HG02884 (cell line): ENCODE measurements at regions not wholly inside any gene's neighbourhood (a gene's known extent, or its start where the extent isn't known, plus 50 kb on each side); places are given as distances from the start of the nearest gene placed in this dataset.

ENCODE experiments used
- ATAC-seq: cut with Tn5 transposase; IDR thresholded peaks from one replicate; pipeline ENCODE4 v1.9.1; 2021; ENCODE audit warnings: mild to moderate bottlenecking, moderate library complexity; ENCODE audit not compliant: unreplicated experiment

DNA sequence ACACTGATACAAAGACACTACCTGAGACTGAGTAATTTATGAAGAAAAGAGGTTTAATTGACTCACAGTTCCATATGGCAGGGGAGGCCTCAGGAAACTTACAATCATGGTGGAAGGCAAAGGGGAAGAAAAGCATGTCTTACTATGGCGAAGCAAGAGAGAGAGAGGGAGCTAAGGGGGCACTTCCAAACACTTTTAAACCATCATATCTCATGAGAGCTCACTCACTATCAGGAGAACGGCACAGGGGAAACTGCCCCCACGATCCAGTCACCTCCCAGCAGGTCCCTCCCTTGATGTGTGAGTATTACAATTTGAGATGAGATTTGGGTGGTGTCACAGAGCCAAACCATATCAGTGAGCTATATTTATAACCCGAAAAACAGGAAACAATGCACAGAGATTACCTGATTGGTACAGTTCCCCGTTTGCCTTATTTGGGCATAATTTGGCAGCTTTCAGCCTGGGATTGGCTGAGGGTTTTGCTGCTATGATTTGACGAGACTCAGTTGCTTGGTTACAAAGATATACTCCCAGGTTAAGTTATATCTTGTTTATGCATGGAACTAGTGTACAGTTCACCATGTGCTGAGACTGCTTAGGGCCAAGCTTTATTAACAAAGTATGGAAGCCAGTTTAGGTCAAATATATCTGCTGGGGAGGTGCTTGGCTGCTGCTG lies 184.2 kb downstream of the NR2F2 start:
- ATAC-seq: no peak

DNA sequence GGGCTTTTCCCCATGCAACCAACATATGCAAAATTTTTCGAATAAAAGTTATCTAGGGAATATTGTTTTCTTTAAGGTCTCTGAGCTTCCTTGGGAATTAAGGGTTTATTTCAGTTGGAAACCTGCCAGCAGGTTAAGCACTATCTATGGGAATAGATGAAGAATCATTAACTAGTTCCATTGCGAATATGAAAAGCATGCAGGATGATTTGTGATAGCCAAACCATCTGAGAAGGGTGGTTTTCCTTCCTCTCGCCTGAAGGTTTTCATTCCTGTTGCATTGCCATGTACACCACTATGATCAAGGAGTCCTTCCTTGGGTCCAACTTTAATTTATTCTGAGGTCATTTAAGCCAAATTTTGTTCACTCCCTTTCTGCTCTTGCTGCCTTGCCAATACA lies 184.9 kb downstream of the NR2F2 start:
- no peak for ATAC-seq

DNA sequence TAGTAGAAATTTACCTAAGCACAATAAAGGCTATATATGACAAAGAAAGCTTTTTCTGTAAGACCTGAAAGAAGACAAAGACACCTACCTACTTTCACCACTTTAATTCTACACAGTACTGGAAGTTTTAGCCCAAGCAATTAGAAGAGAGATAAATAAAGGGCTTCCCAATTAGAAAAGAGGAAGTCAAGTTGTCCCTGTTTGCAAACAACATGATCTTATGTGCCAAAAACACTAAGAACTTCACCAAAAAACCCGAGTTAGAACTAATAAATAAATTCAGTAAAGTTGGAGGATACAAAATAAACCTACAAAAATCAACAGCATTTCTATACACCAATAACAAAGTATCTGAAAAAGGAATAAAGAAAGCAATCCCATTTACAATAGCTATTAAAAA lies 190.9 kb downstream of the NR2F2 start:
- ATAC-seq: no peak

DNA sequence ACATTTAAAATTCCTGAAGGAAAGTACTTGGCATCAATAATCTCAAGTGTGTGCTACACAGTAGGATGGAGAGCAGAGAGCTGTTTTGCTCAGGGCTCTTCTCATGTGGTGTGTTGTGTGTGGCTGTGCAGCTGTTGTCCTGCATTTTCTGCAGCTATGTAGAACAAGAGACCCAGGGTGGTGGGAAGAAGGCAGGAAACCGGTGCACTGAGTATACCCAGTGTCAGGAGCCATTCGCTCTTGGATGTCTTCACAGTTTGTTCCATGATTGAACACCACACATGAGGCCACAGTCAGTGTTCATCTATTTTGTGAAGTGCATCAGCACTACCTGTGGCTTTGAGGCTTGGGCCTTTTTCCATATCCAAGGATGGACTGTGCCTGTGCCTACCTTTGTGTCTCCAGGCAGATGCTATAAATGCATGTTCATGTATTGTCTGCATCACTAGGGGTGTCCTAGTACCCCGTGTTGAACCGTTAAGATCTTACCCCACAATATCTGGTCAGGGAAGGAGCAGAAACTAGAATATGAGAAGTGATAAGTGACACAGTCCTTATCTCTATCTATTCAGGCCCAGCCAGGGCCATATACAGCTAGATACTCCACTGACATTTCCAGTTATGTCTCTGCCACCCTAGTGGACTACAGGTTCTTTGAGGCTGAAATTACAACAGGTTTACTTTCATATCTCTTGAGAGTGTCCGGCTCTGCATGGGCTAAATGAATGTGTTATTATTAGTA lies 194.3 kb downstream of the NR2F2 start:
- no peak for ATAC-seq

DNA sequence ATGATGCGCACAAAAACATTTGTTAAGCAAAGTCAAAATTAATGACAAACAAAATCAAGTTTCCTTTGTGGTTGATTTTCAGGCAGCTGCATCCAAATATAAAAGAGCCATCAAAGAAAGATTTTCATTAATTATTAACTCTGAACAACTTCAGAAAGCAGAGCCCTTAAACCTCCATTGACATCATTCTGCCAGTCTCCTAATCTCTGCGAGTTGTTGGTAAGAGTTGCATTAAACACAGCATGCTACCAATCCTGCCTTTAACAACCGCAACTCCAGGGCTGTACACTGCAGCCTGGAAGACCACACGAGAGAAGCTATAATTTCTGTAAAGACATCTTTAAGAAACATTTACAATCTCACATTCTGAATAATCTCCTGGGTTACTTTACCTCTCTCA lies 204.6 kb downstream of the NR2F2 start:
- ATAC-seq: no peak

DNA sequence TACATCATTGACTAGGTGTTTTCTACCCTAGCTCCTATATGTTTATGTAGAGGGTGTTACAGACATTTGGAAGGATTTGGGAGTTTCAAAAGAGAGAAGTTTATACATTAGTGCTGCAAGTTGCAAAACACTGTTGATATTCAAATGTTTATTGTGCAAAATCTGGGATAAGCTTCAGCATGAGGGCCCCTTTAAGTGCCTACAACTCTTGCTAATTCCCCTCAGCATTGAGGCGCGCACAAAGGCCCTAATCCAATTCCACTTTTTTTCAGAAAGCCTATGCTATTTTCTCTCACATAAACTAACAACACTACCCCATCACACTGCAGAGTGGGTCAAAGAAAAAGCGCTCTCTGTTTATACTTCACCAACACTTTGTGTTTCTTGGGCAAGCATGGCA lies 208.0 kb downstream of the NR2F2 start:
- ATAC-seq: no peak

DNA sequence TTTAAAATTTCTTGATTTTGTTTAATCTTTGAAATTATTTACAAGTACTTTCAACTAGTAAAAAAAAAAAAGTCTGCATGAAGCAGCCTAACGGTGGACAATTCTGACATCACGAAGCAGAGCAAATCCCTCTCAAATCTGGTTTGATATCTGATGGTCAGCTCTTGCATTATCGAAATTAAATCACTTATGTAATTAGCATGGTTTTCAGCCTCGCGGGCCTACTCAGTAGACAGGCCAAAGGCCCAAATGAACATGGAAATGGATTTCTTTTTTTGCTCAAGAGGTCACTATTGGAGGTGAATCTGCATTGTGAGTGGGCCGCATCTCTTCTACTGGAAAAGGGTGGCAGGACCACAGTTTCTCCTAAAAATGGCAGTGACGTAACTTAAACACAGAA lies 209.8 kb downstream of the NR2F2 start:
- ATAC-seq: no peak

DNA sequence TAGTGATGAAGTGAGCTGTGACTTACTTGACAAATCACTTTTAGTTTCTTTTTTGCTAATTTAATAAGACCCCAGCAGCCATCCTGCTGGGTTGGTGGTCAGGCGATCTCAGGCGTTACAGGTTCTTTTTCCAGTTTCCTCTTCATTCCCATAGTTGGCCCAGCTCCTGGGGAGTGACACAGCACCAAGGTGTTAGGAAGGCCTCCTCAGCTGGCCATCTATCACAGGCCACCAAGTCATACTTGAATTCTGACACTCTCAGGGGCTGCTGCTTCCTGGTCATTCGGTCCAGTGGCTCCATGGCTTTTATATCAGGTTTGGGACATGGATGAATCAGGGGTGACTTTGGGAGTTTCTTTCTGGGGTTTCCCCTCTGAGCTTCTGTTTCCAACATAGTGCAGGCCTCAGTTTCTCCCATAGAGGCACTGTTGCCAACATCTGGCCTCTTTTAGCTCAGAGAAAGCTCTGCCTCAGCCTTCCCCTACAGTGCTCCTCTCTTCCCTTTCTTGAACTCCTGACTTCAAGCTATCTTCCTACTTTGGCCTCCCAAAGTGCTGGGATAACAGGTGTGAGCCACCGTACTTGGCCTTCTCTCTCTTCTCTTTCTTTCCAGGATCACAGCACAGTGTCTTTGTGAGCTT lies 211.8 kb downstream of the NR2F2 start:
- ATAC-seq: no peak

DNA sequence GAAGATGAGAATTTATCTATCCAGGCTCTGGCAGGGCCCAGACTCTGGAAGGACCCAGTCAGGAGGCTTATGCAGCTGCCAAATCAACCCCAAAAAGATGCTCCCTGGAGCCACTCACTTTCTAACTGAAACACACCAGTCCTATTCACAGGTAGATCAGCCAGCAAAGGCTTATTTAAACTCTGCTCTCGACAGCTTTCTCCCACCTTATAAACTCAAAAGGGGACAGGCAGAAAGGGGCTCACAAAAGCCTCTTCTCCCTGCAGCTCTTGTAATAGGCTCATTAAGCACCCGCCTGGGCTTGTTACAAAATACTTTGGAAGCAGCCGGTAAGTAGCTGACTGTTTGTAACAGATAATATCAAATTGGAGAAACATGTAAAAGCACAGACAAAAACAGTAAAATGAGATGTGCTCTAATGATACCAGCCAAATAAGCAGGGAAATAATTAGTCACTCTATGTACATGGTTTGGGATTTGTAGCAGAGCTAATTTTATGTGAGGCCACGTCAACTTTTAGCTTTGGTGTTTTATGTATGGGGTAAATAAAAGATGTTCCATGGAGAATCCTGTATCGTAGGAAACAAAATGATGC lies 213.8 kb downstream of the NR2F2 start:
- no peak for ATAC-seq

DNA sequence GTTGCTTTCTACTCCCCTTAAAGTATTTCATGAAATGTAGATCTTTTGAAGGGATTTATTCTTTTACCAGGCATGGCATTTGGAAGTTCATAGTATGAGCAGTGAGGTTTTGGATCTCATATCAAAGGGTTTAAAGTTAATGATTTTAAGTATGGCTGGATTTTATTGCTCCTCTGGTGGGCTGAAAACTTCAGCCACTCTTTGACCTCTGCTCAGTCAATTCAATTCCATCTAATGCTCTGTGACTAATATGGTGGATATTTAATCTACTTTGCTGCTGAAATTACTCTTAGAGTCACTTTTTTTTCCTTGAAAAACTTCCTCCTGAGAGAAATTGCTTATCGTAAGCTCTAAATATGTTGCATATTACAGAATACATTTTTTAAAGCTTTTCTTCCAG lies 218.6 kb downstream of the NR2F2 start:
- ATAC-seq: no peak

DNA sequence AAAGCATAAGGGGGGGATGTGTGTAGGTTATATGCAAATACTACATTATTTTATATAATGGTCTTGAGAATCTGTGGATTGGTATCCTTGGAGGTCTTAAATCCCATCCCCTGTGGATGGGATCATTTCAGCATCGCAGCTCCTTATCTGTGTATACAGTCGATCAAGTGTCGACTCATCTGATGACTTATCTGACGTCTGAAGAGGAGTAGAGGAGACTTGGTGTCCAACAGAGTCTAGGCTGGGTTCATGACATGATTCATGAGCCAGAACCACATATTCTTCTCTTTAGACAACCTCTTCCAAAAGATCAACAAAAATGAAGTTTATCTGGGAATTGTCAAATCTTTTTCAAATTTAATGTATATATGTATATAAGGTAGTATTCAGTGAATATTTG lies 220.7 kb downstream of the NR2F2 start:
- ATAC-seq: no peak

DNA sequence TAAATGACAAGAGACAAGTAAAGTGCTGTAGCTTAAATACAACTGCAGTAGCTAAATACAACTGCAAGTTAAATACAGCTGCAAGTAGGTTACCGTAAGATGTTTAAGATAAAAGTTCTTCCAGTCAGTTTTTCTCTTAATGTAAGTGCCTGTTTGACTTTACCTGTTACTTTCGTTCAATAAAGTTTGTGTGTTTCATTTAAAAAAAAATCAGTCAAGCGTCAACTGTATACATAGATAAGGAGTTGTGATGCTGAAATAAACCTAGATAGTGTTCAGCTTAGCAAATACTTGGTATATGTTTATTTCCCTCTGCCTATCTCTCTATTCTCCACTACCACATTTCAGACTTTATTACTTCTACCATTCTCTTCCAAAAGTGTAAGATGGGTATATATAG lies 221.2 kb downstream of the NR2F2 start:
- ATAC-seq: no peak

DNA sequence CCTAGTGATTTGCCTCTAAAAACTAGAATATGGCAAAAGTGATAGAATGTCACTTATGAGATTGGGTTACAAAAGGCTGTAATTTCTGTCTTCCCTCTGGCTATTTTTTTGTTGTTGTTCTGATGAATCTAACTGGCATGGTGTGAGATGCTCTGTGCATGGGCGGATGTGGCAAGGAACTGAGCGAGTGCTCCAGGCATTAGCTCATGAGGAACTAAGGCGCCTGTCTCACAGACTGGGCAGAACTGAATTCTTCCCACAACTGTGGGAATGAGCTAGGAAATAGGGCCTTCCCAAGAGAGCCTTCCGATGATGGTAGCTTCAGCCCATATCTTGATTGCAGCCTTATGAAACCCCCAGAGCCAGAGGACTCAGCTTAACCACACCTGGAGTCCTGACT lies 222.5 kb downstream of the NR2F2 start:
- no peak for ATAC-seq

DNA sequence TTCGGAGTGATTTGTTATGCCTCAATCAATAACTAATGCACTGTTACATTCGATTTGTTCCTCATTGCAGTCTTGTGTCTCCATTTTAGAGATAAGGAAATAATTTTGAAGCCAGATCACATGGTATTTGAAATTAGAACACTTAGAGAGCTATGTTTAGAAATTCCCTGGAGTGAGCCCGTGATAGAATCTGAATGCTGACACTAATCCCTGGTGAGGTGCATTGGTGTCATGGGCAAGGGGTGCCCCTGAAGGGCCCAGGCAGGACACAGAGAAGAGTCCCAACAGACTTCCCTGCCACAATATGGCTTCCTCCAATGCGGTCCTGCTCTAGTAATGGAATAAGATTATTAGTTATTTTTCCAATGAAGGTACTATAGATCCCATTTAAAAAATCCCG lies 223.0 kb downstream of the NR2F2 start:
- no peak for ATAC-seq

DNA sequence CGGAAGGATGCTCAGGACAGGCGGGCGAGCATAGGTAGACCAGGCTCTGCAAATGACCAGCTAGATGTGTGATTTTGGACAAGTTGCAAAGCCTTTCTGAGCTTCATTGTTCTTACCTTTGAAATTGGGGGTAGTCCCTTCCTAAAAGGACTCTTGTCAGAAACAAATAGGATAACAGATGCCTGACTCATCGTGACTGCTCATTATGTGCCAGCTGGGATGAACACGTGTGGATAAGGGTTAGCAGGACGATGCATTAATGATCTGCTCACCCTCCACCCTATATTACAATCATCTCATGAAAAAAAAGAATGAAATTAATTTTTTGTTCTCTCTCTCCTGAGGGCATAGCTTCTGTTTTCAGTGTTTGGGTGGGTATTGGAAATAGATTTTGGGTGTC lies 223.4 kb downstream of the NR2F2 start:
- ATAC-seq: no peak

DNA sequence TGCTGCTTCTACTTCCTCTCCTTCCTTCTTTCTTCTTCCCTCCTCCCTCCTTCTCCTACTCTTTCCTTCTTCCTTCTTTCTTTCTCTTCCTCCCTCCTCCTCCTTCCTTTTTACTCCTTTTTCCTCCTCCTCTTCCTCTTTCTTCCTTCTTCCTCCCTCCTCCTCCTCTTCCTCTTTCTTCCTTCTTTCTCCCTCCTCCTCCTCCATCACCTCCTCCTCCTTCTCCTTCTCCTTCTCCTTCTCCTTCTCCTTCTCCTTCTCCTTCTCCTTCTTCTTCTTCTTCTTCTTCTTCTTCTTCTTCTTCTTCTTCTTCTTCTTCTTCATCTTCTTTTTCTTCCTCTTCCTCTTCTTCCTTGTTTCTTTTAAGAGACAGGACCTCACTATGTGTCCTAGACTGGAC lies 224.0 kb downstream of the NR2F2 start:
- no peak for ATAC-seq

DNA sequence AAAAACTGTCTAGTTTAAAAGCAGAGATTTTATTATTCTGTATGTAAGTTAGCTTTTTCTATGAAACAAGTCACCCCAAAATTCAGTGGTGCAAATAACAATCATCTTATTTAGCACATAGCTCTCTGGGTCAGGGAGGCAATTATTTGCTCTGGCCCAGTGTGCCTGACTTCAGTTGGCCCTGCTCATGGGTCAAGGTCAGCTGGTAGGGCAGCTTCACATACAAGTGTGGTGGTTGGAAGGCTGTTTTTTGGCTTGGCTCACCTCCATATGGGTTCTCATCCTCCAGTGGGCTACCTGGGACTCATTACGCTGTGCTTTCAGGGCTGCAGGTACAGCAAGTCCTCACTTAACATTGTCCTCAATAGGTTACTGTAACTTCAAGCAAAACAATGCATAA lies 228.6 kb downstream of the NR2F2 start:
- no peak for ATAC-seq

DNA sequence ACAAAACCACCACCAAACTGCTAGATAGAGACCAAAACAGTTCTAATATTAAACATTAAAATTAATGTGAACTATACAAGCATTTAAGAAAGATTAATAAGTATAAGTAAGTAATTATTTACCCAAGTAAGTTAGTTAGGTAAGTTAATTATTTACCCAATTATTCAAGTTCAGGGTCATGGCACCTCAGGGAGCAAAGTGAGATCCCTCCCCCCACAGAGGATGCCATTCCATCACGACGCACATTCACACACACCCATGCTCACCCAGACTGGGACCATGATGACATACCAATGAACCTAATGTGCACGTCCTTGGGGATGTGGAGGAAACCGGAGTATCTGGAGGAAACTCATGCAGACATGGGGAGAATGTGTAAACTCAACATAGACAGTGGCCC lies 229.1 kb downstream of the NR2F2 start:
- ATAC-seq: no peak

DNA sequence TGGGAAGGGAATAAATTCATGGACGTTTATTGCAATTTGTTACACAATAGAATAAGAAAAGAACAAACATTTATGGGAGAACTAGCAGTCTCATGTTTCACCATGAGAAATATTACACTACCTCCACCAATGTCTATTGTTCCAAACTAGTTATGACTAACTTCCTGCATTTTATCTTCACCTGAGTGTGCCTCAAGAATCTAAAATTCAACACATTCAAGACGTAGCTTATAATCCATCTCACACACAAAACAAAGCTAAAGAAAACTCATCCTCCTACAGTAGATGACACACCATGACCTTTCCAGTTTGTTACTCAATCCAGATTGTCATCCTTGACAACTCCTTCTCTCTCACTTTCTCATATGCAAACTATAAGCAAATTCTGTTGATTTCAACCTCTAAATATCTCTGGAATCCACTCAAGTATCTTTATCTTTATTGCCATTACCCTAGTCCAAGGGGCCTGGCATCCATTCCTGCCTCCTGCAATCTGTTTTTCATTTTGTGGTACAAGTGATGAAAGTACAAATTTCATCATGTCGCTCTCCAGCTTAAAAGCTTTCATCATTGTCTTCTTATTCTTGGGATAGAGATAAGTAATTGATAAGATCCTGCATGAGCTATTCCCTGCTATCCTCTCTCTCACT lies 229.9 kb downstream of the NR2F2 start:
- no peak for ATAC-seq

DNA sequence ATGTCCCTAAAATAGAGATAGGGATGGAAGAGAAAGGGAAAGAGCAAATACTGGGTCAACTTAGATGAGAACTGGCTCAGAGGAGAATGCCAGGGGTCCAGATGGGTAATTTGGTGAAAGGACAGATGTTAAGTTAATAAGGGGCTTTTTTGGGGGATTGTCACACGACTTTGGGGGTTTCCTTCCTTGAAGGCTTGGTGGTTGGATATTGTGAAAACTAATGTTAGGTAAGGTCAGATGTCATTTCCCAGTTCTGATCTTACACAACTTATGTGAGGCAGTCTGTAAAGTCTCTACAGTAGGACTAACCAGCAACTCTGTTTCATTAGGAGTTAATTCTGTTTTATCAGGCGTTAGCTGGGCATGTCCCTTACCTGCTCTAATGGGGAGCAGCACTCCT lies 231.1 kb downstream of the NR2F2 start:
- ATAC-seq: peak; percentile 51

DNA sequence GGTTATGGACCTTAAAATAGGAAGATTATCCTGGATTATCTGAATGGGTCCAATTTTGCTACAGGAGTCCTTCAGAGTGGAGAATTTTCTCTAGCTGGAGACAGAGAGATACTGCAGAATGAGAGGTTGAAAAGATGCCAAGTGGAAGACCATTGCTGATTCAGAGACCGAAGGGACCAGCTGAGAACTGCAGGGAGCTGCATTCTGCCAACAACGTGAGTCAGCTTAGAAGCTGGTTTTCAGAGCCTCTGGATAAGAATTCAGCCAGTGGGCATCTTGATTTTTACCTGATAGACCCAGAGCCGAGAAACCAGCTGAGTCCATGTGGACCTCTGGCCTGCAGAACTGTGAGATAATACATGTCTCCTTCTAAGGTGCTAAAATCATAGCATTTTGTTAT lies 234.0 kb downstream of the NR2F2 start:
- ATAC-seq: no peak
